ENCODE measurements at regions not wholly inside any gene's neighbourhood (a gene's known extent, or its start where the extent isn't known, plus 50 kb on each side); places are given as distances from the start of the nearest gene placed in this dataset.

- H3K27me3 Mint-ChIP-seq = no peaks in the 10 kb centered on the region
- CTCF ChIA-PET = no interaction called here
- no peak overlapping the region for H3K4me3 Mint-ChIP-seq
- no peaks in the 10 kb centered on the region for H3K27me3 ChIP-seq (replicated peaks in 1 of 4; ENCODE audit: control extremely low read depth in 1 of 4, control insufficient read depth in 3 of 4, insufficient read depth in 4 of 4, low read length in 3 of 4)
- H3K36me3 ChIP-seq (replicated peaks in 1 of 2; ENCODE audit: control extremely low read depth in 1 of 2, control insufficient read depth in 1 of 2, extremely low read depth in 1 of 2, insufficient read depth in 2 of 2, low read length in 1 of 2) = no peaks in the 10 kb centered on the region
- POLR2A ChIA-PET = no interaction called here
- no peak for DNase-seq
- intact Hi-C loops (cut with micrococcal nuclease) = no loop called here
- H3K4me1 Mint-ChIP-seq = no peaks in the 10 kb centered on the region
- H3K79me2 ChIP-seq (ENCODE audit: control insufficient read depth, insufficient read depth, low read length) = no peaks in the 10 kb centered on the region
- TF ChIP-seq CTCF (IDR thresholded peaks at IDR 0.05) (no peak), EZH2 (IDR thresholded peaks at IDR 0.05; ENCODE audit: borderline replicate concordance, insufficient read depth, low read depth, low read length, poor library complexity, severe bottlenecking) (no peak)
- no peak overlapping the region for H3K9ac ChIP-seq (ENCODE audit: low read length)
- ATAC-seq (ENCODE audit: low read depth) = no peak
- no peaks in the 10 kb centered on the region for H4K20me1 ChIP-seq (ENCODE audit: control insufficient read depth, insufficient read depth, low read length, poor library complexity, severe bottlenecking)
- H3K4me2 ChIP-seq (replicated peaks; ENCODE audit: low read depth, low read length, poor library complexity, severe bottlenecking) = no peak overlapping the region
- H3K9me3 ChIP-seq (ENCODE audit: control extremely low read depth in 1 of 3, control insufficient read depth in 2 of 3, insufficient read depth in 1 of 3, low read length in 2 of 3) = no peaks in the 10 kb centered on the region
- H3K4me1 ChIP-seq (ENCODE audit: control insufficient read depth in 2 of 2, insufficient read depth in 2 of 2, low read length in 2 of 2) = no peaks in the 10 kb centered on the region
- no peak overlapping the region for H3K27ac Mint-ChIP-seq
- no peaks in the 10 kb centered on the region for H3K9me3 Mint-ChIP-seq (ENCODE audit: insufficient read depth)
- H3K4me3 ChIP-seq (ENCODE audit: control extremely low read depth in 1 of 5, extremely low read depth in 1 of 5, insufficient read depth in 1 of 5, low read depth in 2 of 5, low read length in 4 of 5) = no peak overlapping the region
- H2AFZ ChIP-seq (ENCODE audit: insufficient read depth, low read depth, low read length, poor library complexity, severe bottlenecking) = no peak overlapping the region
- 100% methylated on average over 1 of the region's 2 CpGs for WGBS (ENCODE audit: insufficient coverage)
- H3K27ac ChIP-seq (ENCODE audit: low read length in 2 of 2) = no peak overlapping the region
These were observed 791.6 kb upstream of the NOVA1 start for GRCh38 chr14:27389402-27389801.

- H3K4me3 Mint-ChIP-seq = no peak overlapping the region
- Histone ChIP-seq H3K9ac (ENCODE audit: low read length) (no peak overlapping the region), H3K4me3 (ENCODE audit: control extremely low read depth in 1 of 5, extremely low read depth in 1 of 5, insufficient read depth in 1 of 5, low read depth in 2 of 5, low read length in 4 of 5) (no peak overlapping the region), H3K79me2 (ENCODE audit: control insufficient read depth, insufficient read depth, low read length) (no peaks in the 10 kb centered on the region), H3K4me2 (replicated peaks; ENCODE audit: low read depth, low read length, poor library complexity, severe bottlenecking) (no peak overlapping the region), H3K4me1 (ENCODE audit: control insufficient read depth in 2 of 2, insufficient read depth in 2 of 2, low read length in 2 of 2) (no peaks in the 10 kb centered on the region), H3K36me3 (replicated peaks in 1 of 2; ENCODE audit: control extremely low read depth in 1 of 2, control insufficient read depth in 1 of 2, extremely low read depth in 1 of 2, insufficient read depth in 2 of 2, low read length in 1 of 2) (no peaks in the 10 kb centered on the region), H3K27ac (ENCODE audit: low read length in 2 of 2) (no peak overlapping the region), H3K27me3 (replicated peaks in 1 of 4; ENCODE audit: control extremely low read depth in 1 of 4, control insufficient read depth in 3 of 4, insufficient read depth in 4 of 4, low read length in 3 of 4) (no peaks in the 10 kb centered on the region), H4K20me1 (ENCODE audit: control insufficient read depth, insufficient read depth, low read length, poor library complexity, severe bottlenecking) (no peaks in the 10 kb centered on the region), H2AFZ (ENCODE audit: insufficient read depth, low read depth, low read length, poor library complexity, severe bottlenecking) (no peak overlapping the region), H3K9me3 (ENCODE audit: control extremely low read depth in 1 of 3, control insufficient read depth in 2 of 3, insufficient read depth in 1 of 3, low read length in 2 of 3) (no peaks in the 10 kb centered on the region)
- H3K4me1 Mint-ChIP-seq = no peaks in the 10 kb centered on the region
- intact Hi-C loops (cut with micrococcal nuclease) = no loop called here
- no peak for DNase-seq
- ChIA-PET POLR2A (no interaction called here), CTCF (no interaction called here)
- H3K27me3 Mint-ChIP-seq = no peaks in the 10 kb centered on the region
- TF ChIP-seq EZH2 (IDR thresholded peaks at IDR 0.05; ENCODE audit: borderline replicate concordance, insufficient read depth, low read depth, low read length, poor library complexity, severe bottlenecking) (no peak), CTCF (IDR thresholded peaks at IDR 0.05) (no peak)
- no peaks in the 10 kb centered on the region for H3K9me3 Mint-ChIP-seq (ENCODE audit: insufficient read depth)
- H3K27ac Mint-ChIP-seq = no peak overlapping the region
- 71% methylated on average over 2 of the region's 3 CpGs for WGBS (ENCODE audit: insufficient coverage)
- no peak for ATAC-seq (ENCODE audit: low read depth)
These were observed 792.3 kb upstream of the NOVA1 start for GRCh38 chr14:27390155-27390554.
